ENCODE measurements at regions not wholly inside any gene's neighbourhood (a gene's known extent, or its start where the extent isn't known, plus 50 kb on each side); places are given as distances from the start of the nearest gene placed in this dataset.

DNA sequence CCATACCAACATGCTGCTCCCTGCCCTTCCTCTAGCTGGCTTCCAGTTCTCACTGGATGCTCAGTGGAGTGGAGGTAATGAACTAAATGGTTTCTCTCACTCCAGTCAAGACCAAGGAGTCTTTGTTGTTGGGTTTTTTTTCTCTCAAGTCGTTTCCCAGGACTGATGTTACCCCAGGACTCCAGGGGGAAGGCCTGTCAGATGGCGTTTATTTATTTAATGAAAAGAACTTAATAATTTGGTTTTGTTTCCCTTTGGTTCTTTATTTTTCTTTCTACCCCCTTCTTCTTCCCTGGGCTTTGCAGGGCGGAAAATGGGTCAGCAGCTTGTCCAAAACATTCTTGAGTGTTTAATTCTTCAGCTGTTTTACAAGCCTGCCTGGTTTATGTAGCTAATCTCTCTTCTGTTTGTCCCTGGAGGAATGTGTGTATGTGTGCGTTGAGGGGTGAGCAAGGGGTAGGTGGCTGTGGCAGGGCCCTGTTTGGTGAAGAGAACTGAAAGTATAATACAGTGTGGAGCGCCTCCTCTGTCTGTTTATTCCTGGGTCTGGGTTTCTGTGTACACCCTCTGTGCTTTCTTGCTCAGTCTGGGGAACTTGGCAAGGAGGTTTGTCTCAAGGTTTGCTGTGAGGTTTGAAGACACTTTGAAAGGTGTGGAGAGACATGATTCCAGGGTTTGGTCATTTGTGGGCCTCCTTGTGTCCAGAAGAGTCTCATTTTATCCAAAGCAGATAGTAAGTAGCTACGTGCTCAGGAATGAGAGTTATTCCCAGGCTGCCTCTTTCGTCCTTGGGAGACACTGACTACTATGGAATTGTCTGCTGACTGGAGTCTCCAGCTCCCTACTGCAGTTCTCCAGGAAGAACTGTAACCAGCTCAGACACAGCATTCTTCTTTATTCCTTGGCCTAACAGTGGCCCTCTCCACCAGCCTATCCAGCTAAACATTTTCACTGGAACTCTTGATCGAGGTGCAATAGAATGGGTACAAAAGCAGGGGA lies 175.5 kb downstream of the ADAMTS15 start:
- Histone ChIP-seq H3K4me1 (ENCODE audit: insufficient read depth) (peaks cover 2% of the 10 kb centered on the region), H3K36me3 (no peaks in the 10 kb centered on the region), H3K27me3 (no peaks in the 10 kb centered on the region), H3K4me3 (no peak overlapping the region), H3K9me3 (no peaks in the 10 kb centered on the region), H3K27ac (no peak overlapping the region)
- intact Hi-C loops (cut with DNase I), result no loop called here
- DNase-seq, result no peak
- TF ChIP-seq, protein P1, sequence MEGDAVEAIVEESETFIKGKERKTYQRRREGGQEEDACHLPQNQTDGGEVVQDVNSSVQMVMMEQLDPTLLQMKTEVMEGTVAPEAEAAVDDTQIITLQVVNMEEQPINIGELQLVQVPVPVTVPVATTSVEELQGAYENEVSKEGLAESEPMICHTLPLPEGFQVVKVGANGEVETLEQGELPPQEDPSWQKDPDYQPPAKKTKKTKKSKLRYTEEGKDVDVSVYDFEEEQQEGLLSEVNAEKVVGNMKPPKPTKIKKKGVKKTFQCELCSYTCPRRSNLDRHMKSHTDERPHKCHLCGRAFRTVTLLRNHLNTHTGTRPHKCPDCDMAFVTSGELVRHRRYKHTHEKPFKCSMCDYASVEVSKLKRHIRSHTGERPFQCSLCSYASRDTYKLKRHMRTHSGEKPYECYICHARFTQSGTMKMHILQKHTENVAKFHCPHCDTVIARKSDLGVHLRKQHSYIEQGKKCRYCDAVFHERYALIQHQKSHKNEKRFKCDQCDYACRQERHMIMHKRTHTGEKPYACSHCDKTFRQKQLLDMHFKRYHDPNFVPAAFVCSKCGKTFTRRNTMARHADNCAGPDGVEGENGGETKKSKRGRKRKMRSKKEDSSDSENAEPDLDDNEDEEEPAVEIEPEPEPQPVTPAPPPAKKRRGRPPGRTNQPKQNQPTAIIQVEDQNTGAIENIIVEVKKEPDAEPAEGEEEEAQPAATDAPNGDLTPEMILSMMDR (IDR thresholded peaks at IDR 0.05), result no peak
- no peak for TF ChIP-seq EP300 (IDR thresholded peaks at IDR 0.05)
- 40 to 64% (median 47%) methylated on average over 8 of the region's 8 CpGs for WGBS, 3 donors

DNA sequence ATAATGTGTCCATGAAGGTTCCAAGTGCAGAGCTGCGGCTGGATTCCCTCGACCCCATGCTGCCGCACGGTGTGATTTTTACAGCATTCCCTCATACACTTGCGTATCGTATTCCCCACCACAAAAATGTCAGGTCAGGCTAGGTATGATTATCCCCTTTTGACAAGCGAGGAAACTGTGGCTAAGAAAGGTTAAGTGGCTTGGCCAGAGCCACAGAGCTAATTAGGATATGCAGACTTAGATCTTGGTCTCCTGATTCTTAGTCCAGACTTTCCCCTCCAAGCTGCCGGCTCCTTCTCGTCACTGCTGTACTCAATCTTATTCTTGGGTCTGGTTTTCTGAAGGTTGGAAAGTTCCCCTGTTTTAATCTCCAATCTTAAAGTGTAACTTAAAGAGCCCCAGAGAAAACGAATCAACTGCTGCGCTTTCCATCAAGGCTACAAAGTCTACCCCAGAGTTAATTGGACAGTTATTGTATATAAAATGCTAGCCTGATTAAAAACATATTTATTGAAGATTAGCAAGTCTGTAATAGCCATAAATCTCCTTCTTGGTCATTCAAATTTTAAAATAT lies 176.6 kb downstream of the ADAMTS15 start:
- Histone ChIP-seq H3K4me3 (no peak overlapping the region), H3K27me3 (no peaks in the 10 kb centered on the region), H3K36me3 (no peaks in the 10 kb centered on the region), H3K4me1 (ENCODE audit: insufficient read depth) (peaks cover 2% of the 10 kb centered on the region), H3K27ac (no peak overlapping the region), H3K9me3 (no peaks in the 10 kb centered on the region)
- WGBS, 3 donors, result 93 to 94% (median 93%) methylated on average over 11 of the region's 11 CpGs
- no peak for DNase-seq
- TF ChIP-seq EP300 (IDR thresholded peaks at IDR 0.05), result no peak
- no peak for TF ChIP-seq POLR2A (IDR thresholded peaks at IDR 0.05)
- TF ChIP-seq, protein P1 (IDR thresholded peaks at IDR 0.05), result no peak
- intact Hi-C loops (cut with DNase I), result no loop called here

DNA sequence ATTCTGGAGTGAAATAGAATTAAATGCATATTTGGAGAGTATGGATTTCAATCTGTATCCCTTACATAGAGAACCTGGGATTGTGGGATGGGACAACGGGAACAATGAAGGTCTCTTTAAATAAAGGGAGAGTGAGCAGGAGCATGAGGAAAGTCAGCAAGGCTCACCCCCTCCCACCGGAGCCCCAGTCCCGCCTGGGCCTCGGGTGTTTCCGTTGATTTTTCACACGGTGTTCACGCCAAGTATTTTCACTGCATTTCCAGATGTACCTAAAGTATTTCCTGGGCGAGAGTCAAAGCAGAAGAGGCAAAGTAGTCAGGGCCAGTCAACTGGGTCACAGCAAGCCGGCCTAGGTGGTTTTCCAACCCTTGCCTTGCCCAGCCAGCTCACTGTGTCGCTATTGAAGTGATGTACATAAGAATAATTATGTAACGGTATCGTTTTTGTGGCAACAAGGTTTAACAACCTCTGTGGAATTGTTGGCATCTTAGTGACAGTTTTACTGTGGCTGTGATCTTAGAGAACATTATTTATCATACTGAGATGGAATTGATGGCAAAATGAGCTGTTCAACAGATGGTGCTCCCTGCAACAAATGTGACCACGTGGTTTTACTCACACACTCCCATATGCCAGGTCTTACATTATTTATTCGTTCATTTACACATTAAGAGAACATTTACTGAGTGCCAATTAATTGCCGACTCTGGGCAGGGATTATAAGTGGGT lies 177.3 kb downstream of the ADAMTS15 start:
- H3K9me3 ChIP-seq, result no peaks in the 10 kb centered on the region
- no peaks in the 10 kb centered on the region for H3K27me3 ChIP-seq
- H3K36me3 ChIP-seq, result no peaks in the 10 kb centered on the region
- peaks cover 2% of the 10 kb centered on the region for H3K4me1 ChIP-seq (ENCODE audit: insufficient read depth)
- TF ChIP-seq POLR2A (IDR thresholded peaks at IDR 0.05) (no peak), EP300 (IDR thresholded peaks at IDR 0.05) (no peak)
- TF ChIP-seq, protein P1 (IDR thresholded peaks at IDR 0.05), result no peak
- DNase-seq, result no peak
- intact Hi-C loops (cut with DNase I), result no loop called here
- H3K4me3 ChIP-seq, result no peak overlapping the region
- WGBS, 3 donors, result 76 to 79% (median 78%) methylated on average over 15 of the region's 15 CpGs
- no peak overlapping the region for H3K27ac ChIP-seq

DNA sequence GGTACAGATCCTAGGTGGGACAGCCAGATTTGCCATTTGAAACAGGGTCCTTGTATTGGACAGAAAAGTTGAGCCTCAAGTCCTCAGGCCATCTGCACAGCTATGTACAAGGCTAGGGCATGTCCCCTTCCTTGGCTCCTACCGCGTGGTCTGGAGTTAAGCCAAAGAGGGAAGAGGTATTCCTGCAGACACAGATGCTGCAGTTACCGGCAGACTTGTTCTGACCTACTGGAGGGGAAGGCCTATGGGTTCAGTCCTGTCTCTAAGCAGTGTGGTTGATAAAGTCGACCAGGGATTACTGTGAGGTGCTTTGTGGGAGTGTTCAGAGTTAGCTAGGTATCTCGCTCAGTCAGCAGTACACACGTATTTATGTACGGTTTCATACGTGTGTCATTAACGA lies 180.6 kb downstream of the ADAMTS15 start:
- no peaks in the 10 kb centered on the region for H3K9me3 ChIP-seq
- intact Hi-C loops (cut with DNase I), result no loop called here

More for the DNA sequence above, 180.6 kb downstream of the ADAMTS15 start:
- Histone ChIP-seq H3K27me3 (no peaks in the 10 kb centered on the region), H3K4me1 (ENCODE audit: insufficient read depth) (peaks cover under 1% of the 10 kb centered on the region), H3K4me3 (no peak overlapping the region), H3K36me3 (no peaks in the 10 kb centered on the region), H3K27ac (no peak overlapping the region)
- WGBS, 3 donors, result 45 to 68% (median 51%) methylated on average over 9 of the region's 9 CpGs
- DNase-seq, result no peak
- TF ChIP-seq, protein P1 (IDR thresholded peaks at IDR 0.05), result no peak
- TF ChIP-seq EP300 (IDR thresholded peaks at IDR 0.05) (no peak), POLR2A (IDR thresholded peaks at IDR 0.05) (no peak)

All from ovary (tissue), 7 donors.